ENCODE measurements at regions not wholly inside any gene's neighbourhood (a gene's known extent, or its start where the extent isn't known, plus 50 kb on each side); places are given as distances from the start of the nearest gene placed in this dataset.

DNA sequence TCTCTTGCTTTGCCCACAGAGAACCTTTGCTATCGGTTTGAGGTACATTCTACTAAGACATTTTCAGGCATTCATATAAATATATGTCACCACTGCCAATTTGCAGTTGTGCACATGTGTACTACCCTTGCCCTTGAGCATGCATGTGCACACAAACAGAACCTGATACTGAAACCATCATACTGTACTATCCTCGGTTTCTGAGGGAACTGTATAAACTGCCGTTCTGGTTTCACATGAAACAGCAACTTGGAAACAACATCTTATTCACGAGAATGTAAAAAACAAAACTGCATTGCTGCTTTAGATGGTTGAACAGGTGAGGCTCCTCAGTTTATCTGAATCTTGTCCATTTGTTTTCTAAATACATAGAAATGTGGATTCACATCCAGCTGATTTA, 151.2 kb upstream of the TMEM170B start:
- Histone ChIP-seq H3K36me3 (ENCODE audit: control insufficient read depth, insufficient read depth, low read length) (no peaks in the 10 kb centered on the region), H3K27me3 (ENCODE audit: control insufficient read depth, insufficient read depth, low read length) (no peaks in the 10 kb centered on the region), H3K4me3 (ENCODE audit: low read depth, low read length) (no peak overlapping the region)
- DNase-seq (ENCODE audit: low read depth) = no peak
- no peak for TF ChIP-seq CTCF (IDR thresholded peaks at IDR 0.05; ENCODE audit: insufficient read depth, low read length, poor library complexity, severe bottlenecking)

GRCh38 chr6:11384531-11385309, 152.3 kb upstream of the NEDD9 start:
- no peaks in the 10 kb centered on the region for H3K27me3 ChIP-seq (ENCODE audit: control insufficient read depth, insufficient read depth, low read length)
- no peak overlapping the region for H3K4me3 ChIP-seq (ENCODE audit: low read depth, low read length)
- no peak for DNase-seq (ENCODE audit: low read depth)
- H3K36me3 ChIP-seq (ENCODE audit: control insufficient read depth, insufficient read depth, low read length) = no peaks in the 10 kb centered on the region
- TF ChIP-seq CTCF (IDR thresholded peaks at IDR 0.05; ENCODE audit: insufficient read depth, low read length, poor library complexity, severe bottlenecking) = no peak

GRCh38 chr6:11381801-11382513, 149.5 kb upstream of the NEDD9 start:
- Histone ChIP-seq H3K4me3 (ENCODE audit: low read depth, low read length) (no peak overlapping the region), H3K36me3 (ENCODE audit: control insufficient read depth, insufficient read depth, low read length) (no peaks in the 10 kb centered on the region), H3K27me3 (ENCODE audit: control insufficient read depth, insufficient read depth, low read length) (no peaks in the 10 kb centered on the region)
- no peak for TF ChIP-seq CTCF (IDR thresholded peaks at IDR 0.05; ENCODE audit: insufficient read depth, low read length, poor library complexity, severe bottlenecking)
- no peak for DNase-seq (ENCODE audit: low read depth)

DNA sequence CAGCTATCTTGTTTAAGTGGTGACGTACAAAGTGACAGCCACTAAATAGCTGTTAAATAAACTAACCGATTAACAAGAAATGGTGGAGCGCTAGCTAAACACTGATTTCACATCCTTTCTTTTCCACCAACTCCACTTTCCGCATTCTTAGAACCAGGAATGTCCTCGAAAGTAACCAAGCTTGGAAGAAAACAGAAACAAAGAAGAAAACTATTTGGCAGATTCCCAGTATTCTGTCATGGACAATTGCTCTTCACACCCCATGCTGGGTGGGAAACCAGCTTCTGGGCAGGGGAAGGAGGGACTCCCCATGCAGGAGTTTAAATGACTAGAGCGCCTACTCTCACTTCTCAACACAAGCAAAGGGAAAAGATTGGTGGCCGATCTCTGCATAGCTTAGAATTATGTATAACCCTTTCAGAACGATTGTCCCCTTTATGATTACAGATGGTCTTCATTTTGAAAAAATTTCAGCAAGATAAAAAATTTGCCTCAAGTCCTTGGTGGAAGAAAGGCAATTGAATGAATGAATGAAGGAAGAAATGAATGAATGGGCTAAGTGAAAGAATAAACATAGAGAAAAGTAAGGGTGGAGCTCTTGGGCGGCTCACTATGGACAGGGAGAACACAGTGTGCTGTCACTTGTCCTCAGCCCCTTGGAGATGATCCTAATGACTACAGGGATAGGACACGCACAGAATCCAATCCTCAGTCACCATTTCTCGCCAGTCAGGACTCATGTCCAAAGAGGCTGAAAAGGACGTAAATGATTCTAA, 148.7 kb upstream of the NEDD9 start:
- no peak overlapping the region for H3K4me3 ChIP-seq (ENCODE audit: low read depth, low read length)
- no peaks in the 10 kb centered on the region for H3K36me3 ChIP-seq (ENCODE audit: control insufficient read depth, insufficient read depth, low read length)
- no peak for TF ChIP-seq CTCF (IDR thresholded peaks at IDR 0.05; ENCODE audit: insufficient read depth, low read length, poor library complexity, severe bottlenecking)
- DNase-seq (ENCODE audit: low read depth) = no peak
- no peaks in the 10 kb centered on the region for H3K27me3 ChIP-seq (ENCODE audit: control insufficient read depth, insufficient read depth, low read length)

GRCh38 chr6:11380549-11380948, 148.1 kb upstream of the NEDD9 start:
- DNase-seq (ENCODE audit: low read depth) = no peak
- H3K36me3 ChIP-seq (ENCODE audit: control insufficient read depth, insufficient read depth, low read length) = no peaks in the 10 kb centered on the region
- TF ChIP-seq CTCF (IDR thresholded peaks at IDR 0.05; ENCODE audit: insufficient read depth, low read length, poor library complexity, severe bottlenecking) = no peak
- H3K4me3 ChIP-seq (ENCODE audit: low read depth, low read length) = no peak overlapping the region
- no peaks in the 10 kb centered on the region for H3K27me3 ChIP-seq (ENCODE audit: control insufficient read depth, insufficient read depth, low read length)
